HG03558 (cell line): ENCODE measurements at regions not wholly inside any gene's neighbourhood (a gene's known extent, or its start where the extent isn't known, plus 50 kb on each side); places are given as distances from the start of the nearest gene placed in this dataset.
"Not testable (repeated sequence)": the region's sequence is repeated elsewhere in the genome, so short reads cannot be mapped to it uniquely, and the experiment has no call there.

Experiments
- ATAC-seq: cut with Tn5 transposase; IDR thresholded peaks from one replicate; pipeline ENCODE4 v1.9.1; 2021; ENCODE audit warnings: moderate number of reproducible peaks; ENCODE audit not compliant: unreplicated experiment; ENCODE audit errors: extremely low read depth

DNA sequence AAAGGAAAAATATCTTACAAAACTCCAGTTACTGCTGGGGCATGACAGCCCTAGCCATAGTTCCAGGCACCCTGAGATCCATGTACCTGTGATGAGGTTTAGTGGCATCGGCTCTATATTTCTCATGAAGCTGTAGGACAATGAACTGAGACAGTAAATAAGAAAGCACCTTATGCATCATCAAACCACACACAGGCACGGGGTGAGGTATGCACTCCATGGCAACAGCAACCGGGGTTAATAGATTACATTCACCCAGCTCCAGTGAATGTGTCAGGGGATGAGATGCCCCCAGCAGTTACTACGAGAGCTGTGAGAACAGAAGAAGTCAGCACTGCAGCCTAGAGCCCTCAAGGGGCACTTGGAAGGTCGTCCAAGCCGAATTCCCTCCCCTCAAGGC, 162.0 kb upstream of the S1PR3 start:
- peak; percentile 75 for ATAC-seq

GRCh38 chr9:88831713-88832407, 159.4 kb upstream of the S1PR3 start:
- ATAC-seq: no peak

- ATAC-seq: no peak
These were observed 157.3 kb upstream of the S1PR3 start for GRCh38 chr9:88833946-88834345.

GRCh38 chr9:88835038-88835466, 156.2 kb upstream of the S1PR3 start:
- peak; percentile 78 for ATAC-seq

DNA sequence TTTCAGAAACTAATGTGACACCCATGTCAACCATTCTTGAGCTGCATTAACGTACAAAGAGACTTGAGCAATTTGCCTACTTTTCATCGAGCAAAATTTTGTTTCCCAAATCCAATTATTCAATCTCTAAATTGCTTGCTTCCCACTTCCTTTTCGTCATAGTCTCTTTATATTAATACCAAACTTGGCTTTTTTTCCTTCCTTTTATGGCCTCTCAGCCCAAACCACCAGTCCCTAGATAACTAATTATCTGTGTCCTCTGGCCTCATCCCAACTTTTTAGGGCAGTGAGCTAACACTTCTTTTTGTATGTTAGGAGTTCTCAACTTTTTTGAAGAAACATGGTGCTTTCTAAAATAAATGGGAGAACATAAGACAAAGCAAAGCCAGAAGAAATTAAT, 155.5 kb upstream of the S1PR3 start:
- no peak for ATAC-seq

DNA sequence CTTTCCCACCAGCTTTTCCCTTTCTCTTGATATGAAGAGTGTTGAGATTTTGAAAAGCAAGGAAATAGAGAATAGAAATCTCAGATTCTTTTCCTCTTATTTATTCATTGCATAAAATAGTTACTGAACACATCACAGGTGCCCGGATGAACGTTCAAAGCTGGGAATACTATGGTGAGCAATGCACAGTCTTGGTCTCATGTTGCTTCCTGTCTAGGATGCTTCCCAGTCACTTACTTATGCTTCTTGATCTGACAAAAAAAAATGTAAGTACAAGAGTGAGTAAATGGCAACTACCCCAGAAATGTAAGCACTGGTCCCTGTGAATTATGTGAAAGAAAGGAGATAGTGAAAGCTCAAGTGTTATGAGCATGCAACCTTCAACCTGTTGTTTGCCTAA, 153.5 kb upstream of the S1PR3 start:
- ATAC-seq: no peak

DNA sequence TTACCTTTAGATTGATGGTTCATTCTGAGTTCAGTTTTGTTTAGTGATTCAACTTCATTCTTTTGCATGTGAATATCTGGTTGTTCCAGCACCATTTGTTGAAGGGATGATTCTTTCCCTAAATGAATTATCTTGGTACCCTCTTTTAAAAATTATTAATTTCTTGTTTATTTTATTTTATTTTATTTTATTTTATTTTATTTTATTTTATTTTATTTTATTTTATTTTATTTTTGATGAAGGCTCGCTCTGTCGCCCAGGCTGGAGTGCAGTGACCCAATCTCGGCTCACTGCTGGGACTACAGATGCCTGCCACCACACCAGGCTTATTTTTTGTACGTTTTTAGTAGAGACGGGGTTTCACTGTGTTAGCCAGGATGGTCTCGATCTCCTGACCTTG, 141.4 kb upstream of the S1PR3 start:
- ATAC-seq: not testable (repeated sequence)

- ATAC-seq: no peak
These were observed 138.5 kb upstream of the S1PR3 start for GRCh38 chr9:88852794-88853193.

- ATAC-seq: no peak
These were observed 120.6 kb upstream of the S1PR3 start for GRCh38 chr9:88870627-88871026.

GRCh38 chr9:88871669-88872068, 119.6 kb upstream of the S1PR3 start:
- no peak for ATAC-seq

DNA sequence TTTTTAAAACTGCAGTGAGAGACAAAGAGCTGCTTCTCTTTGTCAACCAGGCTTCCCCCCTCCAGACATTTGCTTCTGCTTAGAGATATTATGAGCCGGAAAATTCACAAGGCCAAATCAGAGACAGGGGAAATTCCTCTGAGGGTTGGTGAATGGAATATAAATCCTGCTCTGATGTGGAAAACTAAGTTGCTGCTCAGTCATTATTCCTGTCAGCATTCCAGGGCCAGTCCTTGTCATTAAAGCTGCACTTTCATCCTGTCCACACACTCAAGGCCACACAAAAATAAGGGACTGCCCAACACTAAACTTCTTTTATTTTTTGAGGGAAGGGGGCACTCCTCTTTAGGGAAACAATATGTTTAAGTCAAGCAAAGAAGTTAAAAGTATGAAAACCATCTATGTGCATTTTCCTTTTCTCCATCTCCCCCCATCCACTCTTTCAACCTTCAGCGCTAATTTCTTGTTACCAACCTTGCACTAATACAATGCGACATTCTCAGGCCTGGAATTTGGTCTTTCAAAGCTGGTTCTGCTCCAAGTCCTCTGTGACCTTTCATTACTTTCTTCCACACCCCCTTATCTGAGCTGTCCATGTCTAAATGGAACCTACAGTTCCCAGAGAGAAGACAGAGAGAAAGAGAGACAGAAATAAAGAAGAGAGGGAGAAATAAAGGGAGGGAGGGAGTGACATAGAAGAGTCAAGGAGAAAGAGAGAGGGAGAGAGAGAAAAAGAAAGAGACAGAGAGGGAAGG, 118.9 kb upstream of the S1PR3 start:
- no peak for ATAC-seq

DNA sequence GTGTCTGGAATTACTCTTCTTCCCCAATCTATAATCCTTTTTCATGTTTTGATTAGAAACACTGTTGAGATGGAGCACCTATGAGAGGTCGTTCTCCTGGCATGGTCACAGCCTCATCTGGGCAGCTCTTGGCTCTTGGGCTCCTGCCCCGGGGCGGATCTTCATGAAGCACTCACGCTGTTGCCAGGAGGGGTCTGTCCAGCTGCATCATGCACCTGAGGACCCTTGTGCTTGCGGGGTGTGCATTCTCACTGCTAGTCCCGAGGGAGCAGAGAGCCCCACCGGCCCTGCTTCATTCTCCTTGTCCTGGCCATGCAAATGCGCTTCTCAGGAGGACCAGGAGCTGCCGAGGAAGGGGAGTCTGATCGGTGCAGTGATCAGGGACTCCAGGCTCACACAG, 117.6 kb upstream of the S1PR3 start:
- no peak for ATAC-seq

DNA sequence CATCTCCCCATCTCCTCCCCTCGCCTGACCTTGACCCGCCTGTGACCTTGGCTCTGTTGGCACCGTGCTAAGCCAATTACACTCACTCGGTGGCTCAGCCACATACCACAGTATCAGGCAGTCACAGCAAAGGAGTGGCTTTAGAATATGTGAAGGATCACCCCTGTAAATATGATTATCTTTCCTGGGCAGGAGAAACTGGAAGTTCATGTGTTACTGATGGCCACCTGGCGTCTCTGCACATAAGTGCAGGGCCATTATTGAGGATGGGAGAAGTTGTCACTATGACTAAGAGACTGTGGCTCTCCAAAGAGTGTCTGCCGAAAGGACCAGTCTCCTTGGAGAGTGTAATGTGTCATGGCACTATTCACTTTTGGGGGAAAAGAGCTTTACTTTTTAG, 116.9 kb upstream of the S1PR3 start:
- no peak for ATAC-seq

GRCh38 chr9:88875400-88876120, 115.7 kb upstream of the S1PR3 start:
- no peak for ATAC-seq

GRCh38 chr9:88880199-88880598, 111.1 kb upstream of the S1PR3 start:
- ATAC-seq: no peak

- ATAC-seq: not testable (repeated sequence)
These were observed 107.0 kb upstream of the S1PR3 start for GRCh38 chr9:88884291-88884690.

- ATAC-seq: not testable (repeated sequence)
These were observed 104.5 kb upstream of the S1PR3 start for GRCh38 chr9:88886762-88887161.

- no peak for ATAC-seq
These were observed 101.9 kb upstream of the S1PR3 start for GRCh38 chr9:88889386-88889785.

DNA sequence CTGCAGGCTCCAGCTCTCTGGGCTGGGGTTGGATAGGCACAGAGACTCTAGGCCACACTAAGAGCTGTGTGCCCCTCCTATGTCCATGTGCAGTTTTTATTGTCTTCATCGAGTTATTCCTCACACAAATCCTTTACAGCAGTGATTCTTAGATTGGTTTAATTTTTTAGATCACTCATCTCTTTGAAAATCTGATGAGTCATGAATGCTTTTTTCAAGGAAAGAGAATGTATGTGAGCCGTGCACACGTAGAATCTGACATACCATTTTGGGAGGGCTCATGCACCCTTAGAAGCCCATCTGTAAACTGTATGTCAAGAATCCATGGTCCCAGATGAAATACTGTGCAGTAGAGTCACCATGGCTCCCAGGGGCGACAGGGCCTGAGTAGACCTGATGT, 100.7 kb upstream of the S1PR3 start:
- no peak for ATAC-seq

DNA sequence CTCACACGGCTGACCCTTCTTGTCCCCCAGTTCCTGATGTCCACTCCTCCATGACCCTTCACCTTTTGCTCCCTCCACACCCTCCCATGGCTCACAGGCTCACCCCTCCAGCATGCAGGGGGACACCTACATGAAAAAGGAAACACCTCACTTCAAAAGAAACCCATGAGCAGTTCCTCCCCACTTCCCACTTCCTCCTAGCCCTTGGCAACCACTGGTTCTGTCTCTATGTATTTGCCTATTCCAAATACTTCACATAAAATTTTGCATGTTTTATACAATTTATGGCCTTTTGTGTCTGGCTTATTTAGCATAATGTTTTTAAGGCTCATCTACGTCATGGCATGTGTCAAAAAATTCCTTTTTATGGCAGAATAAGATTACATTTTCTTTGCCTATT, 100.2 kb upstream of the S1PR3 start:
- ATAC-seq: no peak

- ATAC-seq: no peak
These were observed 98.5 kb upstream of the S1PR3 start for GRCh38 chr9:88892724-88893123.
